Stimulated activated CD4-positive, alpha-beta T cell treated with anti-CD3 and anti-CD28 coated beads, Interleukin-2, amount 100 ng/mL, for 24 hours (primary cell): ENCODE measurements at regions not wholly inside any gene's neighbourhood (a gene's known extent, or its start where the extent isn't known, plus 50 kb on each side); places are given as distances from the start of the nearest gene placed in this dataset.
"Not testable (repeated sequence)": the region's sequence is repeated elsewhere in the genome, so short reads cannot be mapped to it uniquely, and the experiment has no call there.

Source experiments
- DNase-seq, 2 donors: peaks; one replicate each; pipeline ENCODE4 v3.0.0-alpha.2; 2020

- DNase-seq = no peak
Measured at GRCh38 chr10:14423111-14423744, 92.5 kb upstream of the FRMD4A start.

DNA sequence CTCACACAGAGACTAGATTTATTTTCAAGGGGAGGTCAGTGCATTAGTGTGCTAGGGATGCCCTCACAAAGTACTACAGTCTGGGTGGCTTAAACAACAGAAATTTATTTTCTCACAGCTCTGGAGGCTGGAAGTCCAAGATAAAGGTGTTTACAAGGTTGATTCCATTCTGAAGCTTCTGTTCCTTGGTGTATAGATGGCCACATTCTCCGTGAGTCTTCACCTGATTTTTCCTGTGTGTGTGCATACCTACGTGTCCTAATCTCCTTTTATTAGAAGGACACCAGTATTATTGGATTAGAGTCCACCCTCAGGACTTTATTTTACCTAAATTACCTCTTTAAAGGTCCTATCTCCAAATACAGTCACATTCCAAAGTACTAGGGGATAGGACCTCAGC, 91.7 kb upstream of the FRMD4A start:
- DNase-seq = no peak

- no peak for DNase-seq
Measured at GRCh38 chr10:14421941-14422340, 91.2 kb upstream of the FRMD4A start.

DNA sequence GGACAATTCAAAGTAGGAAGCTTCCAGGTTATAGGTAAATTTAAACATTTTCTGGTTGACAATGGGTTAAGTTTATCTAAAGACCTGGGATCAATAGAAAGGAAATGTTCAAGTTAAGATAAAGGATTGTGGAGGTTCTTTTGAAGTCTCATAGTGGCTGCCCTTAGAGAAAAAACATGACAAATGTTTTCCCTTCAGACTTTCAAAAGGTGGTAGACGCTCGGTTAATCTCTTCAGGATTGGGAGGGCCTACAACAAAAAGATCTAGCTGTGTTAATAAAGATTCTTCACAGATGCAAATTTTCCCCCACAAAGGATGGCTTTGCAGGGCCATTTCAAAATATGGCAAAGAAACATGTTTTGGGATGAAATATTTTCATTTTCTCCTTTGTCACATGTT, 86.6 kb upstream of the FRMD4A start:
- not testable (repeated sequence) for DNase-seq

GRCh38 chr10:14416308-14416700, 85.6 kb upstream of the FRMD4A start:
- no peak for DNase-seq

DNA sequence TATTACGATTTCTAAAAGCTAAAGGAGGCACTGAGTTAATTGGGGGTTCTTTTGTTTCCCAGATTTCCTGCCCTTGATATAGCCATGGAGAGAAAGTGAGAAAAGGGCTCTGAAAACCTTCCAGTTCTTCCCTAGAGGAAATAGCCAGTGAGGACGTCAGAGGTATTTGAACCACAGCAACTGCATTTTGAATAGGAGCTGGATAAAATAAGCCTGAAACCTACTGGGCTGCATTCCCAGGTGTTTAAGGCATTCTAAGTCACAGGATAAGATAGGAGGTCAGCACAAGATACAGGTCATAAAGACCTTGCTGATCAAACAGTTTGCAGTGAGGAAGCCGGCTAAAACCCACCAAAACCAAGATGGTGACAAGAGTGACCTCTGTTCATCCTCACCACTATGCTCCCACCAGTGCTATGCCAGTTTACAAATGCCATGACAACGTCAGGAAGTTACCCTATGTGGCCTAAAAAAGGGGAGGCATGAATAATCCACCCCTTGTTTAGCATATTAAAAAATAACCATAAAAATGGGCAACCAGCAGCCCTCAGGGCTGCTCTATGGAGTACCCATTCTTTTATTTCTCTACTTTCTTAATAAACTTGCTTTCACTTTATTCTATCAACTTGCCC, 85.1 kb upstream of the FRMD4A start:
- no peak for DNase-seq

DNA sequence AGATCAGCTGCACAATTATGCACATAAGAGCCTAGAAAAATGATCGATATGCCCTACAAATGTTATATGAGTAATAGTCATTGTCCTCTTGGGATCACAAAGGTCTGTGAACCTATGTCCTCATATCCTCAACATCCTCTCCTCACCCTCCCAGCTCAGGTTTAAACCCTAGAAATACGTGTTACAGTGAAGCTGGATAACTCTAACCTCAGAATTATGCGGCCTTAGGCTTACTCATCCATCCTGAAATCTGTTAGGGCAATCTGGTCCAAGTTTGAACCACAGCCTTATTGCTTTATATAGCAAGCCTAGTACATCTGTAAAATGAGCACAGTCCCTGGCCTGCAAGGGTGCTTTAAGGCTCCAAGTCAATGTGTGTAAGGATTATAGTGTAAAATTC, 84.2 kb upstream of the FRMD4A start:
- no peak for DNase-seq

- DNase-seq = no peak
Measured at GRCh38 chr10:14413523-14413922, 82.8 kb upstream of the FRMD4A start.

- DNase-seq = no peak
Measured at GRCh38 chr10:14412624-14413023, 81.9 kb upstream of the FRMD4A start.

GRCh38 chr10:14409856-14410458, 79.2 kb upstream of the FRMD4A start:
- no peak for DNase-seq

- DNase-seq = peak; percentile 52 to 64
Measured at GRCh38 chr10:14409247-14409646, 78.5 kb upstream of the FRMD4A start.

GRCh38 chr10:14408139-14408538, 77.4 kb upstream of the FRMD4A start:
- DNase-seq = no peak

DNA sequence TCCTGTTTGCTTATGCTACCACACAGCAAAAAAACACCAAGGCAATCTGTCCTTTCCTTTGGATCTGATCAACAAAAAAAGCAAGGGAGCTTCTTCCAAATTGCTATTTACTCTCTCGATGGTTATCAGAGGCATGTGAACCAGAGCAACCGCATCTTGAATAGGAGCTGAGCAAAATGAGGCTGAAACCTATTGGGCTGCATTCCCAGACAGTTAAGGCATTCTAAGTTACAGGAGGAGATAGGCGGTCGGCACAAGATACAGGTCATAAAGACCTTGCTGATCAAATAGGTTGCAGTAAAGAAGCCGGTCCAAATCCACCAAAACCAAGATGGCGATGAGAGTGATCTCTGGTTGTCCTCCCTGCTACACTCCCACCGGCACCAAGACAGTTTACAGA, 76.8 kb upstream of the FRMD4A start:
- no peak for DNase-seq

DNA sequence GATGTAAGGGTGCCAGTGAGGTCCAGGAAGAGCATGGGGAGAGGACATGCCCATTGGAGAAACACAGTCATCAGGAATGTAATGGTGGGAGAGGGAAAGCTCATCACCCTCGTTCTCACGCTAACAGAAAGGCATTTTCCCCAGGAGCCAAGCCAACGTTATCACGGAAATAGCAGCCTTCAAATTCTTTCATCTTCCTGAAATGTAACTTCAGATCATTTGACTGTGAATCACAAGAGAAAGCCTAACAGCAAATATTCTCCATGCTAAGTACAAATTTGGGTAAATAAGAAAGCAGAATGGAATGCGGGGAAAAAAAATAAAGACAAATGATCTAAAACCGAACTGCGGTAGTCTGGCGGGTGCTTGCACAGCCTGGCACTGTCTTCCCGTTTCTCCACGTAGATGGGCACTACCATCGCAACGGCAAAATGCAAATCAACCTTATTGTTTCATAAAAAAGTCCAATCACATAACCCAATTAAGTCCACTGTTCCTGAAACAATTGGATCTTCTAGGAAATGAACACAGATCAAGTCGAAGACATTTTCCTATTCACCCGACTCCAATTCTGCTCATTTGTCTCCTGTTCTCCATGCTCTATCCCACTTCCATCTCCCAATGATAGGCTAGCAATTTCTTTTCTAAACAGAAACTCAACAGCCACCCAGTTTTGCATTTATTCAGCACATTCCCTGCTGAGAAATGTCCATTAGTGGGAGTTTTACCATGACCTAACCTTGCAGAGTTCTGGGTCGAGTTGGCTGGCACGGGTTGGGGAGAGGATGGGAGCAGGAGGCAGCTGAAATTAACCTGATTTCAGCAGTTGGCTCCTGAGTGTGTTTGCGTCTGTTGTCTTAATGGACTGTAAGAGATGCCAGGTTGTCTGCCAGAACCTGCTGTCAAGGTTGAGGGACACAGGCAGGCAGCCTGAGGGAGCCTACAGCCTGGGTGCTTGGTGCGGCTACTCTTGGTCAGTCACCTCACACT, 74.6 kb upstream of the FRMD4A start:
- DNase-seq = no peak

GRCh38 chr10:14403881-14404623, 73.3 kb upstream of the FRMD4A start:
- DNase-seq = no peak

DNA sequence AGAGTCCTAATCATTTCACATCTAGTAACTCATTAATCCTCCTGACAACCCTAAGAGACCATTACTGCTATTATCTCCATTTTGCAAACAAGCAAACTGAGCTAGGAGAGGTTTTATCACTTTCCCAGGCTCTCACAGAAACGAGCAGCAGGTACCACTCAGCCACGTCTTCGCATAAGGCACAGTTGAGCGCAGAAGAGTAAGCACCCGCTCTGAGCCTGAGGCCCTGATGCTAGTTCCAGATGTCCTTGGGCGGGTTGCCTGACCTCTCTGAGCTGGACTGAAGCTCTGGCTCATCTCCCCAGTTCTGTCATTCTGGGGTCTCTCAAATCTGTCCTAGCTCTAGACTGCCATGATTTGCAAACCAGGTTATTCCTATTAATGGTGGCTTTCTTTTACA, 72.6 kb upstream of the FRMD4A start:
- DNase-seq = no peak

- DNase-seq = no peak
Measured at GRCh38 chr10:14399641-14400040, 68.9 kb upstream of the FRMD4A start.

DNA sequence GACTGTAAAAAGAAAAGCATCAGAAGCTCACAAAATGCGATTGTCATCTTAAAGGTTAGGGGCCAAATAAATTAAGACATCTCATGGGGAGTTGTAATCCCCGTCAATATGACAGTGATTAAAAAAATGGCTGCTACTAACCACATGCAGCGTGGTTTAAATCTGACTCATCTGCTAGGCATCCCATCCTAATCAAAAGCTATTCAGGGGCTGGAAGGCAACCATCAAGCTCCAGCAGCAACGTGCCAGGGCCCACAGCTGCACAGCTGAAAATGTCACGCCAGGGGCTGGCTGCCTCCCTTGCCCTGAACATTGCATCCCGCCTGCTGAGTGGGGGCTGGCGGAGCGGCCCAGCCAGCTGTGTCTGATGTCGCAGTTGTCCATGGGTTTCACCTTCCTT, 66.3 kb upstream of the FRMD4A start:
- no peak for DNase-seq

- no peak for DNase-seq
Measured at GRCh38 chr10:14396411-14397048, 65.8 kb upstream of the FRMD4A start.

- DNase-seq = no peak
Measured at GRCh38 chr10:14394179-14394578, 63.5 kb upstream of the FRMD4A start.

DNA sequence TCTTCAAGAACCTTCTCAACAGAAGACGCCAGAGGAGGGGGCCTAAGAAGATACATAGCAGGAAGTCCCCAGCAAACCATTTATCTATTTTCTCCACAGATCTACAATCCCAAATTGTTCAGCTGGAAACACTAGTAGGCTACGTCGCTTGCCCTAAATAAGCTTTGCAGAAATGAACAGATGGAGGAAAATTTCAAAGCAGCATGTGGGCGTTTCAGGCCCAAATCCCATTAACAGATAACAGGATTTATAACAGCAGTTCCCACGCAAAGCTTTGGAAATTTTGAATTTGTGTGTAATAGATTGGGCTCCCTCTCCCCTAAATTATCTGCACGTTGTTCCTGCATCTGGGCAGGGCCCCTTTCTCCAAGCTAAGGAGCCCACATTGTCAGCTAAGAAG, 60.6 kb upstream of the FRMD4A start:
- DNase-seq = no peak

DNA sequence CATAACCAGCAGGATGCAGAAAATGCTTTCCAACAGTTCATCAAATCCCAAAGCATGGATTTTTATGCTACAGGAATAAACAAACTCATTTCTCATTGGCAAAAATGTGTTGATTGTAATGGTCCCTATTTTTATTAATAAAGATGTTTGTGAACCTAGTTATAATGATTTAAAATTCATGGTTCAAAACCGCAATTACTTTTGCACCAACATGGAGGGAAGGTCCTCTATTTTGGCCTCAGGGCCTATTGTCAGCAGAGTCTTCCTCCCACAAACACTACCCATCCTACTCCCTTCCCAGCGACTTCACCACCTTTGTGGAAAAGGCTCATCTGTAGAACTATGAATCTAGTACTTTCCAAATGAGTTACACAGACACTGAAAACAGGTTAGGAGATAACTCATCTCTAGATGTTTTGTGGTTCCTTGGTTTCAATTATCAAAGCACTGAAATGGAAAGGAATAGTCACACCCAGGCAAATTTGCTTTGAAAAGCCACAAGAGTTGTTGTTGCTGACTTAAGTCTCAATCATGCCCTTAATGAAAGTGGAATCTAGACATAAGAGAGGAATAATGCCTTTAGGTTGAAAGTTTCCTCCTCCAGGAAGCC, 59.4 kb upstream of the FRMD4A start:
- DNase-seq = peak; percentile 24 to 51
